ENCODE measurements at regions not wholly inside any gene's neighbourhood (a gene's known extent, or its start where the extent isn't known, plus 50 kb on each side); places are given as distances from the start of the nearest gene placed in this dataset.

DNA sequence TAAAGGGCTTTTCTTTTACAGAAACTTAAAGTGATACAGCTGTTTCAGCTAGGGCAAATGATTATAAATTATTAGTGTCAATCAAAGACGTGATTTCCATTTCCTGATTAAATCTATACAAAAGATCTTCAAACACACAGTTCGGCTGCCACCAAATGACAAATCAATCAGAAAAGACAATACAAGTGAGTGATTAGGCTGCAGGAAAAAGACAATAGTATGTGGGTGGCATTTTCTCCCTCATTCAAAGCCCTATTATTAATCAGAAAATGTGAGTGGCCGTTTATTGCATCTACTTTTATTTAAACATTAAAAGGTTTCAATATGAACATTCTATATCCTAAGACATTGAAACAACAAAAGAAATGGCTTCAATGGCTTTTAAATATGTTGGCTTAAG is 895.6 kb upstream of the ROBO1 start:
- no peak for TF ChIP-seq EP300 (IDR thresholded peaks at IDR 0.05)
- TF ChIP-seq, protein P1, sequence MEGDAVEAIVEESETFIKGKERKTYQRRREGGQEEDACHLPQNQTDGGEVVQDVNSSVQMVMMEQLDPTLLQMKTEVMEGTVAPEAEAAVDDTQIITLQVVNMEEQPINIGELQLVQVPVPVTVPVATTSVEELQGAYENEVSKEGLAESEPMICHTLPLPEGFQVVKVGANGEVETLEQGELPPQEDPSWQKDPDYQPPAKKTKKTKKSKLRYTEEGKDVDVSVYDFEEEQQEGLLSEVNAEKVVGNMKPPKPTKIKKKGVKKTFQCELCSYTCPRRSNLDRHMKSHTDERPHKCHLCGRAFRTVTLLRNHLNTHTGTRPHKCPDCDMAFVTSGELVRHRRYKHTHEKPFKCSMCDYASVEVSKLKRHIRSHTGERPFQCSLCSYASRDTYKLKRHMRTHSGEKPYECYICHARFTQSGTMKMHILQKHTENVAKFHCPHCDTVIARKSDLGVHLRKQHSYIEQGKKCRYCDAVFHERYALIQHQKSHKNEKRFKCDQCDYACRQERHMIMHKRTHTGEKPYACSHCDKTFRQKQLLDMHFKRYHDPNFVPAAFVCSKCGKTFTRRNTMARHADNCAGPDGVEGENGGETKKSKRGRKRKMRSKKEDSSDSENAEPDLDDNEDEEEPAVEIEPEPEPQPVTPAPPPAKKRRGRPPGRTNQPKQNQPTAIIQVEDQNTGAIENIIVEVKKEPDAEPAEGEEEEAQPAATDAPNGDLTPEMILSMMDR (IDR thresholded peaks at IDR 0.05) = no peak

Data from suprapubic skin (tissue), 3 donors.